Mucosa of descending colon (tissue), 3 donors: ENCODE measurements at regions not wholly inside any gene's neighbourhood (a gene's known extent, or its start where the extent isn't known, plus 50 kb on each side); places are given as distances from the start of the nearest gene placed in this dataset.

ENCODE experiments used
- ATAC-seq: fragments of 200-7000 bp; cut with Tn5 transposase; one replicate; pipeline ENCODE4 v1.9.1; 2020; ENCODE audit warnings: mild to moderate bottlenecking, moderate library complexity
- DNase-seq, 3 donors: peaks; one replicate each; pipeline ENCODE4 v3.0.0-alpha.2; 2020
- H3K36me3 ChIP-seq: fragments of 200-600 bp; one replicate; pipeline ENCODE4 v1.8.0; 2021; ENCODE audit warnings: low read depth, mild to moderate bottlenecking
- H3K4me1 ChIP-seq: fragments of 200-600 bp; one replicate; pipeline ENCODE4 v1.8.0; 2021; ENCODE audit warnings: low read depth, mild to moderate bottlenecking
- H3K4me3 ChIP-seq: fragments of 200-600 bp; one replicate; pipeline ENCODE4 v1.8.0; 2021; ENCODE audit warnings: mild to moderate bottlenecking
- H3K9me3 ChIP-seq: fragments of 200-600 bp; one replicate; pipeline ENCODE4 v1.8.0; 2021; ENCODE audit warnings: mild to moderate bottlenecking
- CTCF ChIP-seq: fragments of 200-600 bp; IDR thresholded peaks from one replicate; pipeline ENCODE4 v1.8.0; 2022; ENCODE audit warnings: antibody characterized with exemption, mild to moderate bottlenecking
- intact Hi-C, 2 donors: fragments of 100-400 bp; cut with DNase I in 1 of 2; cut with micrococcal nuclease in 1 of 2; formaldehyde crosslinking; loops; one replicate each; pipeline versions ENCODE4 v1.11.0 to v1.11.1; 2022; cut with DNase I, micrococcal nuclease
- donor health status: DM: no; HTN: no; CAD: no; lungs with moderate emphysema.
- donor health status: DM: no; HTN: no; CAD: no.
- donor health status: DM: no; HTN: yes; CAD: no.

GRCh38 chr3:182455011-182455410 is 338.3 kb upstream of the ATP11B start:
- intact Hi-C loops: no loop called here
- H3K9me3 ChIP-seq: no peaks in the 10 kb centered on the region
- TF ChIP-seq CTCF: no peak
- DNase-seq: no peak
- no peak overlapping the region for H3K4me3 ChIP-seq
- ATAC-seq: no peak
- no peaks in the 10 kb centered on the region for H3K36me3 ChIP-seq
- no peaks in the 10 kb centered on the region for H3K4me1 ChIP-seq

GRCh38 chr3:182460303-182460702 is 333.0 kb upstream of the ATP11B start:
- Histone ChIP-seq H3K9me3 (no peaks in the 10 kb centered on the region), H3K4me1 (no peaks in the 10 kb centered on the region), H3K36me3 (no peaks in the 10 kb centered on the region), H3K4me3 (no peak overlapping the region)
- ATAC-seq (no peak), DNase-seq (no peak)
- TF ChIP-seq CTCF: no peak
- intact Hi-C loops: no loop called here

- no peak overlapping the region for H3K4me3 ChIP-seq
- DNase-seq (no peak), ATAC-seq (no peak)
- intact Hi-C loops: no loop called here
- no peaks in the 10 kb centered on the region for H3K9me3 ChIP-seq
- TF ChIP-seq CTCF: no peak
- no peaks in the 10 kb centered on the region for H3K36me3 ChIP-seq
- H3K4me1 ChIP-seq: no peaks in the 10 kb centered on the region
Measured at GRCh38 chr3:182462152-182462551, 331.2 kb upstream of the ATP11B start.

- no peaks in the 10 kb centered on the region for H3K9me3 ChIP-seq
- H3K4me1 ChIP-seq: no peaks in the 10 kb centered on the region
- no peak for TF ChIP-seq CTCF
- intact Hi-C loops: no loop called here
- no peak overlapping the region for H3K4me3 ChIP-seq
- no peaks in the 10 kb centered on the region for H3K36me3 ChIP-seq
- ATAC-seq: peak; percentile 12
- no peak for DNase-seq
Measured at GRCh38 chr3:182464513-182465145, 328.7 kb upstream of the ATP11B start.

- TF ChIP-seq CTCF: no peak
- no peaks in the 10 kb centered on the region for H3K9me3 ChIP-seq
- DNase-seq (no peak), ATAC-seq (no peak)
- H3K36me3 ChIP-seq: no peaks in the 10 kb centered on the region
- H3K4me1 ChIP-seq: no peaks in the 10 kb centered on the region
- H3K4me3 ChIP-seq: no peak overlapping the region
- intact Hi-C loops: no loop called here
Measured at GRCh38 chr3:182465301-182466185, 327.8 kb upstream of the ATP11B start.
